ENCODE measurements at regions not wholly inside any gene's neighbourhood (a gene's known extent, or its start where the extent isn't known, plus 50 kb on each side); places are given as distances from the start of the nearest gene placed in this dataset.

- no peak overlapping the region for H3K4me3 ChIP-seq (ENCODE audit: low read depth, low read length)
- TF ChIP-seq, protein P1, sequence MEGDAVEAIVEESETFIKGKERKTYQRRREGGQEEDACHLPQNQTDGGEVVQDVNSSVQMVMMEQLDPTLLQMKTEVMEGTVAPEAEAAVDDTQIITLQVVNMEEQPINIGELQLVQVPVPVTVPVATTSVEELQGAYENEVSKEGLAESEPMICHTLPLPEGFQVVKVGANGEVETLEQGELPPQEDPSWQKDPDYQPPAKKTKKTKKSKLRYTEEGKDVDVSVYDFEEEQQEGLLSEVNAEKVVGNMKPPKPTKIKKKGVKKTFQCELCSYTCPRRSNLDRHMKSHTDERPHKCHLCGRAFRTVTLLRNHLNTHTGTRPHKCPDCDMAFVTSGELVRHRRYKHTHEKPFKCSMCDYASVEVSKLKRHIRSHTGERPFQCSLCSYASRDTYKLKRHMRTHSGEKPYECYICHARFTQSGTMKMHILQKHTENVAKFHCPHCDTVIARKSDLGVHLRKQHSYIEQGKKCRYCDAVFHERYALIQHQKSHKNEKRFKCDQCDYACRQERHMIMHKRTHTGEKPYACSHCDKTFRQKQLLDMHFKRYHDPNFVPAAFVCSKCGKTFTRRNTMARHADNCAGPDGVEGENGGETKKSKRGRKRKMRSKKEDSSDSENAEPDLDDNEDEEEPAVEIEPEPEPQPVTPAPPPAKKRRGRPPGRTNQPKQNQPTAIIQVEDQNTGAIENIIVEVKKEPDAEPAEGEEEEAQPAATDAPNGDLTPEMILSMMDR (conservative IDR thresholded peaks at IDR 0.05; ENCODE audit: low read depth, low read length) = no peak
- no peak for DNase-seq (ENCODE audit: low read depth)
These were observed 118.3 kb upstream of the ZNF438 start for GRCh38 chr10:31149835-31150512.

- TF ChIP-seq, protein P1 (conservative IDR thresholded peaks at IDR 0.05; ENCODE audit: low read depth, low read length) = no peak
- H3K4me3 ChIP-seq (ENCODE audit: low read depth, low read length) = no peak overlapping the region
- DNase-seq (ENCODE audit: low read depth) = no peak
These were observed 119.6 kb upstream of the ZNF438 start for GRCh38 chr10:31151301-31151700.

- TF ChIP-seq, protein P1 (conservative IDR thresholded peaks at IDR 0.05; ENCODE audit: low read depth, low read length) = no peak
- no peak for DNase-seq (ENCODE audit: low read depth)
- H3K4me3 ChIP-seq (ENCODE audit: low read depth, low read length) = no peak overlapping the region
These were observed 120.9 kb upstream of the ZNF438 start for GRCh38 chr10:31152421-31153135.

- H3K4me3 ChIP-seq (ENCODE audit: low read depth, low read length) = no peak overlapping the region
- DNase-seq (ENCODE audit: low read depth) = no peak
- TF ChIP-seq, protein P1 (conservative IDR thresholded peaks at IDR 0.05; ENCODE audit: low read depth, low read length) = no peak
These were observed 121.5 kb upstream of the ZNF438 start for GRCh38 chr10:31153161-31153560.

GRCh38 chr10:31153692-31154091 is 122.0 kb upstream of the ZNF438 start:
- H3K4me3 ChIP-seq (ENCODE audit: low read depth, low read length) = no peak overlapping the region
- TF ChIP-seq, protein P1 (conservative IDR thresholded peaks at IDR 0.05; ENCODE audit: low read depth, low read length) = no peak
- no peak for DNase-seq (ENCODE audit: low read depth)

DNA sequence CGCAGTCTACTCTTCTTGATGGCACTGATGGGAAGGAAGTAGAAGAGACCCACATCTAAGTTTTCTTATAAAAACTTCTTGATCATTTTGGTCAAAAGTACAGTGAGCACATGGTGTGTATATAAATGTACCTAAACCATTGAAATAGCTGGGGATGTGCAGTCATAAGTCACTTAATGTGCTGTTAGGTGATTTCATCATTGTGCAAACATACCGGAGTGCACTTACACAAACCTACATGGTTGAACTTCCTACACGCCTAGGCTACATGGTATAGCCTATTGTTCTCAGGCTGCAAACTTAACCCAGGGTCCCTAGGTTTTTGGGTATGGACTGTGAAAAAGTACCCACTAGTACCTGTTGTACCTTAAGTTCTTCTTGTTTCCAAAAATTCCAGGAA is 123.3 kb upstream of the ZNF438 start:
- DNase-seq (ENCODE audit: low read depth) = no peak
- H3K4me3 ChIP-seq (ENCODE audit: low read depth, low read length) = no peak overlapping the region
- TF ChIP-seq, protein P1 (conservative IDR thresholded peaks at IDR 0.05; ENCODE audit: low read depth, low read length) = no peak

All from epithelial cell of proximal tubule (primary cell).